ENCODE measurements at regions not wholly inside any gene's neighbourhood (a gene's known extent, or its start where the extent isn't known, plus 50 kb on each side); places are given as distances from the start of the nearest gene placed in this dataset.

- TF ChIP-seq ZNF142 (CRISPR knock-in tag; IDR thresholded peaks at IDR 0.05), result no peak
- TF ChIP-seq ZUFSP (CRISPR knock-in tag; IDR thresholded peaks at IDR 0.05; ENCODE audit: borderline replicate concordance), result no peak
These were observed 117.0 kb upstream of the COL21A1 start (continued) for GRCh38 chr6:56364431-56364826.

GRCh38 chr6:56363796-56364430 is 116.5 kb upstream of the COL21A1 start:
- H3K9ac ChIP-seq (ENCODE audit: insufficient read depth, low read depth, low read length), result no peak overlapping the region
- H2AFZ ChIP-seq (ENCODE audit: low read length), result no peak overlapping the region
- no peaks in the 10 kb centered on the region for H4K20me1 ChIP-seq (ENCODE audit: insufficient read depth, low read length)
- H3K27ac ChIP-seq (ENCODE audit: extremely low read length, insufficient read depth, low read length), result no peak overlapping the region
- H3K27me3 ChIP-seq (ENCODE audit: control insufficient read depth in 1 of 2, insufficient read depth in 2 of 2, low read length in 2 of 2), result no peaks in the 10 kb centered on the region
- DNase-seq (ENCODE audit: low spot score) (no peak), FAIRE-seq (no peak), ATAC-seq (no peak)
- WGBS (ENCODE audit: low lambda C conversion rate), result 69% methylated on average over 5 of the region's 5 CpGs
- intact Hi-C loops (cut with micrococcal nuclease; ENCODE audit: unreplicated experiment) (loop anchor here (10.0 kb wide), 1 partner anchor 381 kb away; no protein-coding TSS in a partner anchor), in situ Hi-C loops (cut with HindIII; ENCODE audit: extremely low pct_ligation_motif_present, low pct_unique_long_range_greater_than_20kb) (loop anchor here (10.0 kb wide), 1 partner anchor 211 kb away; no protein-coding TSS in a partner anchor)
- CTCF ChIA-PET (ENCODE audit: low intra/inter-chr PET ratio, low total read pairs), result no interaction called here
- no peak overlapping the region for H3K4me3 ChIP-seq (replicated peaks in 1 of 3; ENCODE audit: insufficient read depth in 1 of 3, low read depth in 2 of 3, low read length in 3 of 3)
- no peaks in the 10 kb centered on the region for H3K79me2 ChIP-seq (ENCODE audit: insufficient read depth, low read length)
- H3K4me1 ChIP-seq (ENCODE audit: insufficient read depth, low read length), result peaks cover 46% of the 10 kb centered on the region
- no peak overlapping the region for H3K4me2 ChIP-seq (ENCODE audit: low read depth, low read length)
- POLR2A ChIA-PET, result no interaction called here
- H3K9me3 ChIP-seq (ENCODE audit: low read length), result no peaks in the 10 kb centered on the region
- H3K36me3 ChIP-seq (replicated peaks in 1 of 2; ENCODE audit: control insufficient read depth in 1 of 2, insufficient read depth in 2 of 2, low read length in 2 of 2), result no peaks in the 10 kb centered on the region
- BruUV-seq (replicated peaks), result no TSS peak
- no peak for TF ChIP-seq ZNF775 (CRISPR knock-in tag; IDR thresholded peaks at IDR 0.05; ENCODE audit: borderline replicate concordance)
- TF ChIP-seq ZNF441 (CRISPR knock-in tag; IDR thresholded peaks at IDR 0.05; ENCODE audit: borderline replicate concordance), result no peak
- TF ChIP-seq ZBTB14 (CRISPR knock-in tag; IDR thresholded peaks at IDR 0.05), result no peak
- no peak for TF ChIP-seq AHR (CRISPR knock-in tag; IDR thresholded peaks at IDR 0.05)
- TF ChIP-seq ZNF34 (CRISPR knock-in tag; IDR thresholded peaks at IDR 0.05; ENCODE audit: borderline replicate concordance), result no peak
- TF ChIP-seq ARHGAP35 (CRISPR knock-in tag; IDR thresholded peaks at IDR 0.05; ENCODE audit: borderline replicate concordance), result no peak
- TF ChIP-seq HDAC6 (IDR thresholded peaks at IDR 0.05; ENCODE audit: low read depth, low read length), result no peak
- TF ChIP-seq SMARCE1 (IDR thresholded peaks at IDR 0.05; ENCODE audit: borderline replicate concordance), result no peak

Measured in HepG2 (cell line).